Stimulated activated CD4-positive, alpha-beta T cell treated with anti-CD3 and anti-CD28 coated beads, Interleukin-1b, Interleukin-23, amount 100 ng/mL, for 48 hours (primary cell): ENCODE measurements at regions not wholly inside any gene's neighbourhood (a gene's known extent, or its start where the extent isn't known, plus 50 kb on each side); places are given as distances from the start of the nearest gene placed in this dataset.
"Not testable (repeated sequence)": the region's sequence is repeated elsewhere in the genome, so short reads cannot be mapped to it uniquely, and the experiment has no call there.

Experiments
- DNase-seq: peaks from one replicate; pipeline ENCODE4 v3.0.0-alpha.2; 2020

- no peak for DNase-seq
Measured at GRCh38 chr2:144912206-144912605, 392.3 kb upstream of the ZEB2 start.

- DNase-seq: no peak
Measured at GRCh38 chr2:144905956-144906355, 386.0 kb upstream of the ZEB2 start.

GRCh38 chr2:144904612-144905011 lies 384.7 kb upstream of the ZEB2 start:
- DNase-seq: no peak

GRCh38 chr2:144903045-144903444 lies 383.1 kb upstream of the ZEB2 start:
- not testable (repeated sequence) for DNase-seq

GRCh38 chr2:144901386-144901785 lies 381.5 kb upstream of the ZEB2 start:
- DNase-seq: not testable (repeated sequence)

GRCh38 chr2:144896341-144896740 lies 376.4 kb upstream of the ZEB2 start:
- DNase-seq: no peak

- DNase-seq: no peak
Measured at GRCh38 chr2:144894612-144895599, 375.0 kb upstream of the ZEB2 start.

- DNase-seq: no peak
Measured at GRCh38 chr2:144893464-144893863, 373.5 kb upstream of the ZEB2 start.

- no peak for DNase-seq
Measured at GRCh38 chr2:144890828-144891227, 370.9 kb upstream of the ZEB2 start.

GRCh38 chr2:144889348-144889747 lies 369.4 kb upstream of the ZEB2 start:
- DNase-seq: no peak

- no peak for DNase-seq
Measured at GRCh38 chr2:144886862-144887261, 366.9 kb upstream of the ZEB2 start.

GRCh38 chr2:144877893-144878292 lies 358.0 kb upstream of the ZEB2 start:
- DNase-seq: no peak

GRCh38 chr2:144876013-144876412 lies 356.1 kb upstream of the ZEB2 start:
- no peak for DNase-seq

- DNase-seq: no peak
Measured at GRCh38 chr2:144875290-144875969, 355.5 kb upstream of the ZEB2 start.

- DNase-seq: no peak
Measured at GRCh38 chr2:144865670-144866069, 345.8 kb upstream of the ZEB2 start.

- no peak for DNase-seq
Measured at GRCh38 chr2:144859716-144860115, 339.8 kb upstream of the ZEB2 start.

GRCh38 chr2:144858211-144858610 lies 338.3 kb upstream of the ZEB2 start:
- no peak for DNase-seq

GRCh38 chr2:144854596-144854995 lies 334.7 kb upstream of the ZEB2 start:
- no peak for DNase-seq

GRCh38 chr2:144849612-144850011 lies 329.7 kb upstream of the ZEB2 start:
- no peak for DNase-seq

- DNase-seq: no peak
Measured at GRCh38 chr2:144848423-144848822, 328.5 kb upstream of the ZEB2 start.

GRCh38 chr2:144847347-144848080 lies 327.6 kb upstream of the ZEB2 start:
- no peak for DNase-seq

GRCh38 chr2:144836635-144837350 lies 316.9 kb upstream of the ZEB2 start:
- DNase-seq: no peak
